ENCODE measurements at regions not wholly inside any gene's neighbourhood (a gene's known extent, or its start where the extent isn't known, plus 50 kb on each side); places are given as distances from the start of the nearest gene placed in this dataset.

DNA sequence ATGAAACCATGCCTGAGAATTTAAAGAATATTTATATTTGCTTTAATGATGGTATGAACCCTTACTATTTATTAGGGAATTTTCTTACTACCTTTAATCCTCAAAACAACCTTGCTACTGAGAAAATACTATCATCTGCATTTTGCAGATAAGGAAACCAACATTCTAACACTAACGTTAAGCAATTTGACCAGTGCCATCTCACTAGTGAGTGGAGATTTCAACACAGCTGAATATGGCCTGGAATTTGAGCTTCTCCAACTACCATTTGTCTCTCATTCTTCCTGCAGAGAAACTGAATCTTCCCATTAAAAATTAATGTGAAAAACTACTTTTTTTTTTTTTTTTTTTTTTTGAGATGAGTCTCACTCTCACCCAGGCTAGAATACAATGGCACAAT, 380.9 kb upstream of the SMIM31 start:
- intact Hi-C loops (cut with DNase I; ENCODE audit: low total_unique reads) = no loop called here

DNA sequence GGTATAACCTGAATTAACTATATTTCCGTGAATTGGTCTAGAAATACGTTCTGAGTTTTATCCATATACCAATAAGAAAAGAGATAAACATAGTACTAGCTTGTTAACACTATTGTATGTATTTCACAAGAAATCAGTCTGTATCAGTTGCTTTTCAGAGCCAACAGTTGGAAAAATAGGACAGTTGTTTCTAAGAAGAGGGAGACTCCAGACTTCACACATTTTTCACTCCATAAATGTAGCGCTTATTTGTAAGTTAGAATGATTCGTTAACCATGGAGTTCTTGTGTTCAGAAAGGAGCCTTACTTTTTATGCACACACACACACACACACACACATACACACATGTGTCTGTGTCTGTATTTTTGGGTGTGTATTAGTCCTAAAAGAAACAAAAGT, 376.7 kb upstream of the SMIM31 start:
- 78 to 86% (median 83%) methylated on average over 4 of the region's 4 CpGs for WGBS, 5 donors
- Histone ChIP-seq H3K9me3 (no peaks in the 10 kb centered on the region), H3K27me3 (peaks cover 0 to 4% (median 0%) of the 10 kb centered on the region in 3 donors), H3K4me3 (no peak overlapping the region), H3K36me3 (no peaks in the 10 kb centered on the region), H3K27ac (no peak overlapping the region), H3K4me1 (no peaks in the 10 kb centered on the region)
- TF ChIP-seq, protein P1, sequence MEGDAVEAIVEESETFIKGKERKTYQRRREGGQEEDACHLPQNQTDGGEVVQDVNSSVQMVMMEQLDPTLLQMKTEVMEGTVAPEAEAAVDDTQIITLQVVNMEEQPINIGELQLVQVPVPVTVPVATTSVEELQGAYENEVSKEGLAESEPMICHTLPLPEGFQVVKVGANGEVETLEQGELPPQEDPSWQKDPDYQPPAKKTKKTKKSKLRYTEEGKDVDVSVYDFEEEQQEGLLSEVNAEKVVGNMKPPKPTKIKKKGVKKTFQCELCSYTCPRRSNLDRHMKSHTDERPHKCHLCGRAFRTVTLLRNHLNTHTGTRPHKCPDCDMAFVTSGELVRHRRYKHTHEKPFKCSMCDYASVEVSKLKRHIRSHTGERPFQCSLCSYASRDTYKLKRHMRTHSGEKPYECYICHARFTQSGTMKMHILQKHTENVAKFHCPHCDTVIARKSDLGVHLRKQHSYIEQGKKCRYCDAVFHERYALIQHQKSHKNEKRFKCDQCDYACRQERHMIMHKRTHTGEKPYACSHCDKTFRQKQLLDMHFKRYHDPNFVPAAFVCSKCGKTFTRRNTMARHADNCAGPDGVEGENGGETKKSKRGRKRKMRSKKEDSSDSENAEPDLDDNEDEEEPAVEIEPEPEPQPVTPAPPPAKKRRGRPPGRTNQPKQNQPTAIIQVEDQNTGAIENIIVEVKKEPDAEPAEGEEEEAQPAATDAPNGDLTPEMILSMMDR (IDR thresholded peaks at IDR 0.05) = no peak
- TF ChIP-seq POLR2AphosphoS5 (IDR thresholded peaks at IDR 0.05) = no peak
- TF ChIP-seq POLR2A (IDR thresholded peaks at IDR 0.05) = no peak
- no peak for TF ChIP-seq EP300 (IDR thresholded peaks at IDR 0.05)
- DNase-seq = no peak
- intact Hi-C loops (cut with DNase I; ENCODE audit: low total_unique reads) = no loop called here

More for the DNA sequence above, 380.9 kb upstream of the SMIM31 start:
- no peak for DNase-seq
- TF ChIP-seq, protein P1 (IDR thresholded peaks at IDR 0.05) = no peak
- TF ChIP-seq POLR2AphosphoS5 (IDR thresholded peaks at IDR 0.05) = no peak
- no peak for TF ChIP-seq POLR2A (IDR thresholded peaks at IDR 0.05)
- no peak for TF ChIP-seq EP300 (IDR thresholded peaks at IDR 0.05)
- 49 to 57% (median 55%) methylated on average over 1 of the region's 1 CpG for WGBS, 5 donors
- Histone ChIP-seq H3K4me3 (no peak overlapping the region), H3K36me3 (no peaks in the 10 kb centered on the region), H3K4me1 (no peaks in the 10 kb centered on the region), H3K27me3 (no peaks in the 10 kb centered on the region), H3K27ac (no peak overlapping the region), H3K9me3 (no peaks in the 10 kb centered on the region)

GRCh38 chr4:164378361-164378760, 375.6 kb upstream of the SMIM31 start:
- Histone ChIP-seq H3K4me1 (peaks cover 0 to 7% (median 3%) of the 10 kb centered on the region in 4 donors), H3K36me3 (no peaks in the 10 kb centered on the region), H3K9me3 (peaks cover 0 to 4% (median 0%) of the 10 kb centered on the region in 4 donors), H3K27me3 (peaks cover 5 to 13% (median 9%) of the 10 kb centered on the region in 3 donors), H3K27ac (no peak overlapping the region), H3K4me3 (no peak overlapping the region)
- 72 to 86% (median 74%) methylated on average over 5 of the region's 5 CpGs for WGBS, 5 donors
- TF ChIP-seq EP300 (IDR thresholded peaks at IDR 0.05) (no peak), POLR2A (IDR thresholded peaks at IDR 0.05) (no peak), POLR2AphosphoS5 (IDR thresholded peaks at IDR 0.05) (no peak)
- TF ChIP-seq, protein P1 (IDR thresholded peaks at IDR 0.05) = no peak
- DNase-seq = no peak
- intact Hi-C loops (cut with DNase I; ENCODE audit: low total_unique reads) = no loop called here

- peaks cover 0 to 13% (median 6%) of the 10 kb centered on the region in 4 donors for H3K4me1 ChIP-seq
- TF ChIP-seq POLR2AphosphoS5 (IDR thresholded peaks at IDR 0.05) (no peak), EP300 (IDR thresholded peaks at IDR 0.05) (no peak), POLR2A (IDR thresholded peaks at IDR 0.05) (no peak)
- TF ChIP-seq, protein P1 (IDR thresholded peaks at IDR 0.05) = no peak
- H3K4me3 ChIP-seq = no peak overlapping the region
- WGBS, 5 donors = 73 to 86% (median 79%) methylated on average over 3 of the region's 3 CpGs
- intact Hi-C loops (cut with DNase I; ENCODE audit: low total_unique reads) = no loop called here
- no peak overlapping the region for H3K27ac ChIP-seq
- peaks cover 0 to 11% (median 0%) of the 10 kb centered on the region in 4 donors for H3K9me3 ChIP-seq
- no peak for DNase-seq
- no peaks in the 10 kb centered on the region for H3K36me3 ChIP-seq
- peaks cover 9 to 25% (median 18%) of the 10 kb centered on the region in 3 donors for H3K27me3 ChIP-seq
These were observed 374.2 kb upstream of the SMIM31 start for GRCh38 chr4:164379694-164380093.

Measured in stomach (tissue), 8 donors.